ENCODE measurements at regions not wholly inside any gene's neighbourhood (a gene's known extent, or its start where the extent isn't known, plus 50 kb on each side); places are given as distances from the start of the nearest gene placed in this dataset.

- no peak for TF ChIP-seq POLR2A (IDR thresholded peaks at IDR 0.05)
- TF ChIP-seq, protein P1, sequence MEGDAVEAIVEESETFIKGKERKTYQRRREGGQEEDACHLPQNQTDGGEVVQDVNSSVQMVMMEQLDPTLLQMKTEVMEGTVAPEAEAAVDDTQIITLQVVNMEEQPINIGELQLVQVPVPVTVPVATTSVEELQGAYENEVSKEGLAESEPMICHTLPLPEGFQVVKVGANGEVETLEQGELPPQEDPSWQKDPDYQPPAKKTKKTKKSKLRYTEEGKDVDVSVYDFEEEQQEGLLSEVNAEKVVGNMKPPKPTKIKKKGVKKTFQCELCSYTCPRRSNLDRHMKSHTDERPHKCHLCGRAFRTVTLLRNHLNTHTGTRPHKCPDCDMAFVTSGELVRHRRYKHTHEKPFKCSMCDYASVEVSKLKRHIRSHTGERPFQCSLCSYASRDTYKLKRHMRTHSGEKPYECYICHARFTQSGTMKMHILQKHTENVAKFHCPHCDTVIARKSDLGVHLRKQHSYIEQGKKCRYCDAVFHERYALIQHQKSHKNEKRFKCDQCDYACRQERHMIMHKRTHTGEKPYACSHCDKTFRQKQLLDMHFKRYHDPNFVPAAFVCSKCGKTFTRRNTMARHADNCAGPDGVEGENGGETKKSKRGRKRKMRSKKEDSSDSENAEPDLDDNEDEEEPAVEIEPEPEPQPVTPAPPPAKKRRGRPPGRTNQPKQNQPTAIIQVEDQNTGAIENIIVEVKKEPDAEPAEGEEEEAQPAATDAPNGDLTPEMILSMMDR (IDR thresholded peaks at IDR 0.05), result no peak
Observed at GRCh38 chr5:155750101-155750500, 576.9 kb upstream of the SGCD start.
